ENCODE measurements at regions not wholly inside any gene's neighbourhood (a gene's known extent, or its start where the extent isn't known, plus 50 kb on each side); places are given as distances from the start of the nearest gene placed in this dataset.

DNA sequence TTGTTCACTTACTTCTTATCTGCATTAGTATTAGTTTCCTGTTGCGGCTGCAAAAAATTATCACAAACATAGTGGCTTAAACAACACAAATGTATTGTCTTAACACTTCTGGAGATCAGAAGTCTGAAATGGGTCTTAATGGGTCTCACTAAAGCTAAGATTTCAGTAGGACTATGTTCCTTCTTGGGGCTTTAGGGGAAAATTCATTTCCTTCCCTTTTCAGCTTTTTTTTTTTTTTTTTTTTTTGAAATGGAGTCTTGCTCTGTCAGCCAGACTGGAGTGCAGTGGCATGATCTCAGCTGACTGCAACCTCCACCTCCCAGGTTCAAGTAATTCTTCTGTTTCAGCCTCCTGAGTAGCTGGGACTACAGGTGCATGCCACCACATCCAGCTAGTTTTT is 78.1 kb upstream of the KLF3 start:
- TF ChIP-seq CTCF (IDR thresholded peaks at IDR 0.05) (no peak), EP300 (IDR thresholded peaks at IDR 0.05) (no peak), POLR2A (IDR thresholded peaks at IDR 0.05) (no peak), POLR2AphosphoS5 (IDR thresholded peaks at IDR 0.05) (no peak)

Data from gastroesophageal sphincter (tissue), 3 donors.